IMR-90 (cell line): ENCODE measurements at regions not wholly inside any gene's neighbourhood (a gene's known extent, or its start where the extent isn't known, plus 50 kb on each side); places are given as distances from the start of the nearest gene placed in this dataset.

Source experiments
- ATAC-seq: fragments of 200-7000 bp; cut with Tn5 transposase; 2 replicates; pipeline ENCODE4 v1.9.1; 2020; ENCODE audit warnings: low read depth, mild to moderate bottlenecking, moderate library complexity
- BruUV-seq: library from RNA; stranded (reverse); fragments of 400-500 nt; replicated peaks from 2 replicates; lab custom pipeline; 2021; lab: Mats Ljungman, UMichigan
- CTCF ChIA-PET: fragments of 300-600 bp; formaldehyde crosslinking; extraction: SDS; loops from one replicate; lab custom pipeline; 2021; ENCODE audit warnings: antibody characterized with exemption; lab: Yijun Ruan, JAX
- POLR2A ChIA-PET: fragments of 300-600 bp; sonication (Branson Sonifier 250); formaldehyde crosslinking; loops from one replicate; lab custom pipeline; 2022; ENCODE audit warnings: antibody characterized with exemption; ENCODE audit not compliant: unreplicated experiment; lab: Charles Lee
- DNase-seq: peaks from one replicate; pipeline ENCODE4 v3.0.0; 2013
- H2AFZ ChIP-seq: replicated peaks from 2 replicates; pipeline ENCODE3; 2013; ENCODE audit warnings: low read length, mild to moderate bottlenecking; ENCODE audit not compliant: poor library complexity
- H2AK5ac ChIP-seq: 2 replicates; pipeline ENCODE4 v1.6.1; 2013; ENCODE audit warnings: low read depth, low read length, inconsistent platforms
- H2AK9ac ChIP-seq: replicated peaks from 2 replicates; pipeline ENCODE3; 2013; ENCODE audit warnings: mild to moderate bottlenecking, low read depth, low read length, moderate library complexity; ENCODE audit not compliant: poor library complexity
- H2BK120ac ChIP-seq: 2 replicates; pipeline ENCODE4 v1.6.1; 2013; ENCODE audit warnings: low read depth, low read length, inconsistent platforms
- H2BK15ac ChIP-seq: 3 replicates; pipeline ENCODE4 v1.6.1; 2013; ENCODE audit warnings: low read depth, low read length, inconsistent platforms
- H2BK20ac ChIP-seq: 2 replicates; pipeline ENCODE4 v1.6.1; 2013; ENCODE audit warnings: low read depth, mild to moderate bottlenecking, inconsistent platforms, low read length, moderate library complexity
- H2BK5ac ChIP-seq: 2 replicates; pipeline ENCODE4 v1.6.1; 2013; ENCODE audit warnings: mild to moderate bottlenecking, low read depth, low read length, inconsistent platforms; ENCODE audit not compliant: poor library complexity, severe bottlenecking
- H3K14ac ChIP-seq: replicated peaks from 2 replicates; pipeline ENCODE4 v1.6.1; 2013; ENCODE audit warnings: low read depth, low read length, inconsistent platforms
- H3K18ac ChIP-seq: 2 replicates; pipeline ENCODE4 v1.6.1; 2013; ENCODE audit warnings: low read depth, low read length, control low read depth
- H3K23ac ChIP-seq: 2 replicates; pipeline ENCODE4 v1.6.1; 2013; ENCODE audit warnings: low read depth, low read length, inconsistent platforms
- H3K27ac ChIP-seq: 2 replicates; pipeline ENCODE4 v1.5.1; 2013; ENCODE audit warnings: mild to moderate bottlenecking, control low read depth, low read length; ENCODE audit not compliant: insufficient read depth
- H3K27me3 ChIP-seq: 2 replicates; pipeline ENCODE4 v1.6.1; 2013; ENCODE audit warnings: low read length; ENCODE audit not compliant: control insufficient read depth, insufficient read depth
- H3K36me3 ChIP-seq: 2 replicates; pipeline ENCODE4 v1.6.1; 2013; ENCODE audit warnings: low read length, mixed read lengths; ENCODE audit not compliant: control insufficient read depth, insufficient read depth
- H3K4ac ChIP-seq: 2 replicates; pipeline ENCODE4 v1.6.1; 2013; ENCODE audit warnings: low read depth, low read length, inconsistent platforms
- H3K4me1 ChIP-seq: 2 replicates; pipeline ENCODE4 v1.6.1; 2013; ENCODE audit warnings: low read length, mixed read lengths; ENCODE audit not compliant: control insufficient read depth, insufficient read depth
- H3K4me2 ChIP-seq: 2 replicates; pipeline ENCODE4 v1.6.1; 2013; ENCODE audit warnings: low read depth, mild to moderate bottlenecking, control low read depth, low read length, moderate library complexity
- H3K4me3 ChIP-seq: 2 replicates; pipeline ENCODE4 v1.5.1; 2013; ENCODE audit warnings: low read depth, mild to moderate bottlenecking, control low read depth, low read length, moderate library complexity; ENCODE audit not compliant: insufficient read depth
- H3K56ac ChIP-seq: 2 replicates; pipeline ENCODE4 v1.6.1; 2013; ENCODE audit warnings: low read length, inconsistent platforms; ENCODE audit not compliant: insufficient read depth; ENCODE audit errors: extremely low read depth
- H3K79me1 ChIP-seq, 2 experiments: 2 replicates each; pipeline ENCODE4 v1.6.1; 2013; ENCODE audit warnings: low read length in 2 of 2, inconsistent platforms in 1 of 2, low read depth in 1 of 2
- H3K9ac ChIP-seq: 2 replicates; pipeline ENCODE4 v1.6.1; 2013; ENCODE audit warnings: low read depth, low read length, control low read depth
- H3K9me1 ChIP-seq: 2 replicates; pipeline ENCODE4 v1.6.1; 2013; ENCODE audit warnings: low read length, inconsistent platforms; ENCODE audit not compliant: insufficient read depth
- H3K9me3 ChIP-seq: 2 replicates; pipeline ENCODE4 v1.6.1; 2013; ENCODE audit warnings: low read length; ENCODE audit not compliant: control insufficient read depth, insufficient read depth
- H4K20me1 ChIP-seq: 2 replicates; pipeline ENCODE4 v1.6.1; 2013; ENCODE audit warnings: low read length, inconsistent platforms; ENCODE audit not compliant: insufficient read depth
- H4K5ac ChIP-seq: 2 replicates; pipeline ENCODE4 v1.6.1; 2013; ENCODE audit warnings: mild to moderate bottlenecking, low read depth, low read length, control low read depth
- H4K8ac ChIP-seq, 2 experiments: 2 replicates each; pipeline ENCODE4 v1.6.1; 2013; ENCODE audit warnings: low read depth in 2 of 2, low read length in 2 of 2, control low read depth in 1 of 2, inconsistent platforms in 1 of 2
- H4K91ac ChIP-seq: 2 replicates; pipeline ENCODE4 v1.6.1; 2013; ENCODE audit warnings: low read depth, low read length, inconsistent platforms; ENCODE audit not compliant: insufficient read depth
- CHD1 ChIP-seq: IDR thresholded peaks from 2 replicates; pipeline ENCODE4 v1.6.1; 2012; ENCODE audit warnings: low read depth, low read length, improper control_type of control experiment
- FOS ChIP-seq: fragments of 150-350 bp; IDR thresholded peaks from 2 replicates; pipeline ENCODE4 v1.6.1; 2016; ENCODE audit warnings: low read depth, low read length
- RFX5 ChIP-seq: IDR thresholded peaks from 2 replicates; pipeline ENCODE4 v1.8.0; 2012; ENCODE audit warnings: low read depth, mild to moderate bottlenecking, low read length, moderate library complexity
- WGBS, 2 experiments: methylation state at CpG; one replicate each; pipeline versions ENCODE4 v1.1.5 to v1.1.7; 2013; ENCODE audit warnings: missing lambda C conversion rate in 2 of 2; ENCODE audit not compliant: insufficient read length in 1 of 2; ENCODE audit errors: extremely low coverage in 2 of 2; 5-methylcytosine and 5-hydroxymethylcytosine counted together
- dilution Hi-C: fragments of 300-500 bp; cut with HindIII; formaldehyde crosslinking; loops from one replicate; pipeline ENCODE4 v1.14.3; 2018; ENCODE audit warnings: low sequenced_read_pairs; ENCODE audit not compliant: unreplicated experiment
- in situ Hi-C: fragments of 300-500 bp; cut with MboI; formaldehyde crosslinking; loops from 3 replicates; pipeline ENCODE4 v1.14.3; 2019; ENCODE audit warnings: low sequenced_read_pairs, inconsistent platforms, mixed read lengths
- intact Hi-C: fragments of 100-400 bp; cut with micrococcal nuclease; formaldehyde crosslinking; loops from 2 replicates; pipeline ENCODE4 v1.10.0; 2022
- TF ChIP-seq, protein P1 (sequence below): fragments of 150-350 bp; IDR thresholded peaks from 2 replicates; pipeline ENCODE4 v1.6.1; 2017; ENCODE audit warnings: mild to moderate bottlenecking, antibody characterized with exemption, low read length, low read depth
- TF ChIP-seq, protein P2 (sequence below): conservative IDR thresholded peaks from 2 replicates; pipeline ENCODE4 v1.5.1; 2012; ENCODE audit warnings: mild to moderate bottlenecking, low read depth, low read length, improper control_type of control experiment

DNA sequence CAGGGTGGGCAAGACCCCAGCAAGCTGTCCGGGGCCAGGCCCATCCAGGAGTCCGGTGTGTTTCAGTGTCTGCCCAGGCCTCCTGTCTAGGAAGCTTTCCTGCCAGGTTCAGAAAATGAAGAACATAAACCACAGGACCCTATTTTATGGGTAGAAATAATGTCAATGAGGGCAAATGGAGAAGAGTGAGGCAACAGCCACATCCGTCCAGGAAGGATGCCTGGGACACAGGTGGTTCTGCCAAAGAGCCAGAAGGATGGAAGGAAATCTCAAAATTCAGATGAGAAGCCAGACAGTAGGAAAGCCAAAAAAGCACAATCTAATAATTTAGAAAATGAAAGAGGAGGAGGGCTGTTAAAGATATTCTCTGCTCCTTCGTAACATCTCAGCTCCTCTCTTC is 262.3 kb downstream of the AUH start:
- Histone ChIP-seq H3K23ac (0 out of 2 replicates have a peak overlapping the region, but pooled peaks have one; percentile 46), H2BK15ac (peak overlapping the region; percentile 74; the same call in 2 of the 3 replicates), H3K9me1 (peaks cover 18% of the 10 kb centered on the region; the same call in 1 of the 2 replicates), H3K4ac (peak overlapping the region; percentile 93), H4K5ac (peak overlapping the region; percentile 87), H3K27ac (peak overlapping the region; percentile 21; the same call in 1 of the 2 replicates), H3K9ac (no peak overlapping the region), H3K56ac (no peak overlapping the region), H3K14ac (peak overlapping the region; percentile 86), H2AFZ (no peak overlapping the region), H2BK5ac (peak overlapping the region; percentile 68), H3K79me1 (peaks cover 0 to 4% of the 10 kb centered on the region in 2 experiments; a peak in 2 of 4 replicates), H4K8ac (peak overlapping the region; percentile 55 to 82), H3K27me3 (no peaks in the 10 kb centered on the region), H3K4me2 (peak overlapping the region; percentile 60; the same call in 1 of the 2 replicates), H2BK20ac (peak overlapping the region; percentile 88), H3K9me3 (no peaks in the 10 kb centered on the region; the same call in 1 of the 2 replicates), H2AK5ac (peak overlapping the region; percentile 95; the same call in 1 of the 2 replicates), H4K20me1 (no peaks in the 10 kb centered on the region), H4K91ac (peak overlapping the region; percentile 80; the same call in 1 of the 2 replicates), H3K4me1 (peaks cover 26% of the 10 kb centered on the region), H3K4me3 (no peak overlapping the region), H2AK9ac (no peak overlapping the region), H2BK120ac (peak overlapping the region; percentile 82), H3K18ac (peak overlapping the region; percentile 88), H3K36me3 (no peaks in the 10 kb centered on the region)
- BruUV-seq: no TSS peak
- ATAC-seq (no peak), DNase-seq (no peak)
- in situ Hi-C loops: no loop called here
- ChIA-PET POLR2A (interaction anchor here (0.6 kb wide), 1 partner anchor 61 kb away, joined by 3 read pairs; no protein-coding TSS in a partner anchor), CTCF (interaction anchor here (0.9 to 1.5 kb wide), 3 partner anchors 62 to 114 kb away, joined by 3 to 4 read pairs (median 4); no protein-coding TSS in a partner anchor)
- dilution Hi-C loops: no loop called here
- intact Hi-C loops: loop anchor here (2.0 kb wide), 1 partner anchor 21 kb away; no protein-coding TSS in a partner anchor
- TF ChIP-seq, protein P1, sequence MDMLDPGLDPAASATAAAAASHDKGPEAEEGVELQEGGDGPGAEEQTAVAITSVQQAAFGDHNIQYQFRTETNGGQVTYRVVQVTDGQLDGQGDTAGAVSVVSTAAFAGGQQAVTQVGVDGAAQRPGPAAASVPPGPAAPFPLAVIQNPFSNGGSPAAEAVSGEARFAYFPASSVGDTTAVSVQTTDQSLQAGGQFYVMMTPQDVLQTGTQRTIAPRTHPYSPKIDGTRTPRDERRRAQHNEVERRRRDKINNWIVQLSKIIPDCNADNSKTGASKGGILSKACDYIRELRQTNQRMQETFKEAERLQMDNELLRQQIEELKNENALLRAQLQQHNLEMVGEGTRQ: no peak
- no peak for TF ChIP-seq CHD1
- TF ChIP-seq FOS: no peak
- TF ChIP-seq, protein P2, sequence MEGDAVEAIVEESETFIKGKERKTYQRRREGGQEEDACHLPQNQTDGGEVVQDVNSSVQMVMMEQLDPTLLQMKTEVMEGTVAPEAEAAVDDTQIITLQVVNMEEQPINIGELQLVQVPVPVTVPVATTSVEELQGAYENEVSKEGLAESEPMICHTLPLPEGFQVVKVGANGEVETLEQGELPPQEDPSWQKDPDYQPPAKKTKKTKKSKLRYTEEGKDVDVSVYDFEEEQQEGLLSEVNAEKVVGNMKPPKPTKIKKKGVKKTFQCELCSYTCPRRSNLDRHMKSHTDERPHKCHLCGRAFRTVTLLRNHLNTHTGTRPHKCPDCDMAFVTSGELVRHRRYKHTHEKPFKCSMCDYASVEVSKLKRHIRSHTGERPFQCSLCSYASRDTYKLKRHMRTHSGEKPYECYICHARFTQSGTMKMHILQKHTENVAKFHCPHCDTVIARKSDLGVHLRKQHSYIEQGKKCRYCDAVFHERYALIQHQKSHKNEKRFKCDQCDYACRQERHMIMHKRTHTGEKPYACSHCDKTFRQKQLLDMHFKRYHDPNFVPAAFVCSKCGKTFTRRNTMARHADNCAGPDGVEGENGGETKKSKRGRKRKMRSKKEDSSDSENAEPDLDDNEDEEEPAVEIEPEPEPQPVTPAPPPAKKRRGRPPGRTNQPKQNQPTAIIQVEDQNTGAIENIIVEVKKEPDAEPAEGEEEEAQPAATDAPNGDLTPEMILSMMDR: no peak
- TF ChIP-seq RFX5: no peak
- WGBS, 2 experiments: no CpG with 5 or more reads among the region's 4 CpGs
